ENCODE measurements at regions not wholly inside any gene's neighbourhood (a gene's known extent, or its start where the extent isn't known, plus 50 kb on each side); places are given as distances from the start of the nearest gene placed in this dataset.

GRCh38 chr1:218765753-218766152 is 407.9 kb upstream of the LYPLAL1 start:
- Histone ChIP-seq H3K4me3 (ENCODE audit: low read depth, low read length) (no peak overlapping the region), H3K36me3 (ENCODE audit: control insufficient read depth, insufficient read depth, low read length) (no peaks in the 10 kb centered on the region), H3K27me3 (ENCODE audit: control insufficient read depth, insufficient read depth, low read length) (no peaks in the 10 kb centered on the region)
- DNase-seq (ENCODE audit: low read depth) = no peak
- no peak for TF ChIP-seq CTCF (IDR thresholded peaks at IDR 0.05; ENCODE audit: insufficient read depth, low read length, severe bottlenecking)
- no peak for FAIRE-seq

- no peaks in the 10 kb centered on the region for H3K36me3 ChIP-seq (ENCODE audit: control insufficient read depth, insufficient read depth, low read length)
- no peak for TF ChIP-seq CTCF (IDR thresholded peaks at IDR 0.05; ENCODE audit: insufficient read depth, low read length, severe bottlenecking)
- DNase-seq (ENCODE audit: low read depth) = no peak
These were observed 401.7 kb upstream of the LYPLAL1 start for GRCh38 chr1:218771931-218772330.

DNA sequence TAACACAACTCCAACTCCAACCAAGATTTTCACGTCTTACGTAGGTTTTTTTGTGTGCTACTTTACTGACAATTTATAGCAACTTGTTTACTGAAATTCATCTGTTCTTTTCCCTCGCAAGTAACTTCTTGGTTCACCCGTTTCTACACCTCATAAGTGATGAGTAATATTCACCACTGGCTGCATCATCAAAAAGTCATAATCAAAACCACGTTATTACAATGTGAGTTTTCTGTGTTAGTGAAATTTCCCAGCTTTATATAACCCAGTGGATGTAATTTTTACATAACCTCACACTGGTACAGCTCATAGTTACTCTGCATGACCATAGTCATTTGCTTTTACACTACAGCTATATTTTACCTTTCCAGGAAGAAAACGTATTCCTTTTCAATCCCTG is 401.1 kb upstream of the LYPLAL1 start:
- TF ChIP-seq CTCF (IDR thresholded peaks at IDR 0.05; ENCODE audit: insufficient read depth, low read length, severe bottlenecking) = no peak
- Histone ChIP-seq H3K4me3 (ENCODE audit: low read depth, low read length) (no peak overlapping the region), H3K27me3 (ENCODE audit: control insufficient read depth, insufficient read depth, low read length) (no peaks in the 10 kb centered on the region), H3K36me3 (ENCODE audit: control insufficient read depth, insufficient read depth, low read length) (no peaks in the 10 kb centered on the region)
- FAIRE-seq = no peak
- peak; percentile 77 for DNase-seq (ENCODE audit: low read depth)

More at GRCh38 chr1:218771931-218772330, 401.7 kb upstream of the LYPLAL1 start:
- FAIRE-seq = no peak
- no peak overlapping the region for H3K4me3 ChIP-seq (ENCODE audit: low read depth, low read length)
- no peaks in the 10 kb centered on the region for H3K27me3 ChIP-seq (ENCODE audit: control insufficient read depth, insufficient read depth, low read length)

DNA sequence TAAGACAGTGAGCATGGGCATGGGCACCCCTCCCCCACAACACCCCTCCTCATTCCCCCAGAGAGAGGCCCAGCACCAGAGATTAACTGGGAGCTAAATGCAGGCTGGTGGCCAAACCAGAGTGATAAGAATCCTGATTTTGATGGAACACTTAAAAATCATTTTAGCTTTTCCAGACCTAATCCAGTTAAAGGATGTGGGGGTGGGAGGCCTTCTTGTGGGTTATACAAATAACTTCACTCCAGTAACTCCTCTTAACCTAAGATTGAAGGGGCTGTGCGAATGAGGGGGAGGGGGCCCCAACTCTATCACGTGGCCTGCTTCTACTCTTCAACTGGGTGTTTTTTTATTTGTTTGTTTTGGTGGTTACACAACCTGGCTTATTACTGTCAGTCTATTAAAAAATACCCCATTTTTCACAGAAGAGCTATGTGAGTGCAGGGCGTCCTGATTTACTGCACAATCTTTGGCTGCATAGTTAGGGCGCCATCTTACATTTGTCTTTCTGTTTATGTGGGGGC is 398.1 kb upstream of the LYPLAL1 start:
- no peak for TF ChIP-seq CTCF (IDR thresholded peaks at IDR 0.05; ENCODE audit: insufficient read depth, low read length, severe bottlenecking)
- Histone ChIP-seq H3K27me3 (ENCODE audit: control insufficient read depth, insufficient read depth, low read length) (no peaks in the 10 kb centered on the region), H3K36me3 (ENCODE audit: control insufficient read depth, insufficient read depth, low read length) (no peaks in the 10 kb centered on the region), H3K4me3 (ENCODE audit: low read depth, low read length) (no peak overlapping the region)
- DNase-seq (ENCODE audit: low read depth) = no peak
- FAIRE-seq = no peak

DNA sequence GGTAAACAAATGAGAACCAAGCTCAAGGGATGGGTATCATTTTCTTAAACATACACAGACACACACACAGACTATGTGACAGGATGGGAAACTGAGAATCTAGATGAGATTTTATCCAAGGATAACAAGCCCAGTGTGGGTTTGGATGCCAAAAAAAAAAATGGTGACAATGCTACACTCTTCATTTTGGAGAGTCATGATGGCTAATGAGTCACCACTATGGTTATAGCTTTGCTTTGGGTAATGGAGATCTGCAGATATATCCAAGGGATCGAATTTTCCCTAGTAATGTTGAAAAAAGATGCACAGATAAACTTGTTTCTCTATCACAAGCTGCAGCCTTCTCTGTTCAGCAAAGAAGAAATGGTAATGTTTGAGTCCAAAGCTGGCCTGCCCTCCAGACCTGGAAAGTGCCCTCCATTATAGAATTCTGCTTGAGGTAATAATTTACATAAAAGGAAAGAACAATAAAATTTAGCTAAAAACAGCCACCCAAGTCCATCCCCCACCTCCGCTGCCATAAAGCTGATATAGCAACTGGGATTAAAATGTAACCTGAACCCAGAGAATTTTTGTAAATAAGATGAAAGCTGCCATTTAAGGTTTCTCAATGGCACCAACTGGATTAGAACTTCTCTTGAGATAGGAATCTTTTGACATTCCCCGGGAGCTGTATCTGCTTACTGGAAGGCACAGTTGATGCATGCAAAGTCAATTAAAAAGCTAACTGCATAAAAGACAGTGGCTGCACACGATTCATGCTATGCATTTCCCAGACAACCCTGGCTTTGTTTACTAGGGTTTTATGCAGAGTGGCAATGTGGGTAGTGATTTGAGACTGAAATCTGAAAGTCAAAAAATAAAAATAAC is 395.2 kb upstream of the LYPLAL1 start:
- no peak for TF ChIP-seq CTCF (IDR thresholded peaks at IDR 0.05; ENCODE audit: insufficient read depth, low read length, severe bottlenecking)
- no peaks in the 10 kb centered on the region for H3K27me3 ChIP-seq (ENCODE audit: control insufficient read depth, insufficient read depth, low read length)
- no peak for FAIRE-seq
- DNase-seq (ENCODE audit: low read depth) = no peak
- no peak overlapping the region for H3K4me3 ChIP-seq (ENCODE audit: low read depth, low read length)
- H3K36me3 ChIP-seq (ENCODE audit: control insufficient read depth, insufficient read depth, low read length) = no peaks in the 10 kb centered on the region

All from bronchial epithelial cell (primary cell).